ENCODE measurements at regions not wholly inside any gene's neighbourhood (a gene's known extent, or its start where the extent isn't known, plus 50 kb on each side); places are given as distances from the start of the nearest gene placed in this dataset.

- CTCF ChIA-PET, result no interaction called here
These were observed 174.9 kb downstream of the CHIC2 start for GRCh38 chr4:53889326-53890055.

GRCh38 chr4:53886090-53886489 is 178.3 kb downstream of the CHIC2 start:
- no peak for ATAC-seq
- H3K27ac ChIP-seq (ENCODE audit: low read length), result no peak overlapping the region
- H3K4me1 ChIP-seq (ENCODE audit: control insufficient read depth, insufficient read depth, low read length), result no peaks in the 10 kb centered on the region
- H3K4me3 ChIP-seq (ENCODE audit: low read depth in 2 of 2, low read length in 2 of 2), result no peak overlapping the region
- intact Hi-C loops (cut with micrococcal nuclease; ENCODE audit: unreplicated experiment), result no loop called here
- TF ChIP-seq POLR2AphosphoS5 (IDR thresholded peaks at IDR 0.05; ENCODE audit: low read depth, low read length) (no peak), TCF7L2 (IDR thresholded peaks at IDR 0.05; ENCODE audit: low read depth, low read length) (no peak), SIN3A (IDR thresholded peaks at IDR 0.05; ENCODE audit: borderline replicate concordance, insufficient read depth, low read depth, low read length) (no peak), REST (IDR thresholded peaks at IDR 0.05; ENCODE audit: insufficient read depth in 1 of 2, low read depth in 2 of 2, low read length in 1 of 2) (no peak), CTCF (IDR thresholded peaks at IDR 0.05) (no peak)
- ChIA-PET POLR2A (no interaction called here), CTCF (no interaction called here)
- no peaks in the 10 kb centered on the region; the same call in 1 of the 2 replicates for H3K27me3 ChIP-seq (ENCODE audit: control insufficient read depth, insufficient read depth, low read length)
- BruUV-seq (replicated peaks), result no TSS peak
- no peaks in the 10 kb centered on the region for H3K36me3 ChIP-seq (ENCODE audit: control insufficient read depth, insufficient read depth, low read length)
- in situ Hi-C loops (cut with HindIII; ENCODE audit: low pct_unique_long_range_greater_than_20kb, low sequenced_read_pairs), result no loop called here
- H3K9me3 ChIP-seq (ENCODE audit: control insufficient read depth, insufficient read depth, low read depth, low read length), result no peaks in the 10 kb centered on the region
- no peak for DNase-seq (ENCODE audit: low read depth, low spot score)

More at GRCh38 chr4:53889326-53890055, 174.9 kb downstream of the CHIC2 start:
- ATAC-seq, result no peak
- in situ Hi-C loops (cut with HindIII; ENCODE audit: low pct_unique_long_range_greater_than_20kb, low sequenced_read_pairs), result no loop called here
- Histone ChIP-seq H3K9me3 (ENCODE audit: control insufficient read depth, insufficient read depth, low read depth, low read length) (no peaks in the 10 kb centered on the region), H3K4me1 (ENCODE audit: control insufficient read depth, insufficient read depth, low read length) (no peaks in the 10 kb centered on the region), H3K36me3 (ENCODE audit: control insufficient read depth, insufficient read depth, low read length) (no peaks in the 10 kb centered on the region), H3K27me3 (ENCODE audit: control insufficient read depth, insufficient read depth, low read length) (no peaks in the 10 kb centered on the region; the same call in 1 of the 2 replicates), H3K4me3 (ENCODE audit: low read depth in 2 of 2, low read length in 2 of 2) (no peak overlapping the region), H3K27ac (ENCODE audit: low read length) (no peak overlapping the region)
- intact Hi-C loops (cut with micrococcal nuclease; ENCODE audit: unreplicated experiment), result no loop called here
- no peak for DNase-seq (ENCODE audit: low read depth, low spot score)
- TF ChIP-seq CTCF (IDR thresholded peaks at IDR 0.05) (no peak), POLR2AphosphoS5 (IDR thresholded peaks at IDR 0.05; ENCODE audit: low read depth, low read length) (no peak), SIN3A (IDR thresholded peaks at IDR 0.05; ENCODE audit: borderline replicate concordance, insufficient read depth, low read depth, low read length) (no peak), TCF7L2 (IDR thresholded peaks at IDR 0.05; ENCODE audit: low read depth, low read length) (no peak), REST (IDR thresholded peaks at IDR 0.05; ENCODE audit: insufficient read depth in 1 of 2, low read depth in 2 of 2, low read length in 1 of 2) (no peak)
- BruUV-seq (replicated peaks), result no TSS peak
- POLR2A ChIA-PET, result no interaction called here

Data from Panc1 (cell line).